ENCODE measurements at regions not wholly inside any gene's neighbourhood (a gene's known extent, or its start where the extent isn't known, plus 50 kb on each side); places are given as distances from the start of the nearest gene placed in this dataset.
"Not testable (repeated sequence)": the region's sequence is repeated elsewhere in the genome, so short reads cannot be mapped to it uniquely, and the experiment has no call there.

DNA sequence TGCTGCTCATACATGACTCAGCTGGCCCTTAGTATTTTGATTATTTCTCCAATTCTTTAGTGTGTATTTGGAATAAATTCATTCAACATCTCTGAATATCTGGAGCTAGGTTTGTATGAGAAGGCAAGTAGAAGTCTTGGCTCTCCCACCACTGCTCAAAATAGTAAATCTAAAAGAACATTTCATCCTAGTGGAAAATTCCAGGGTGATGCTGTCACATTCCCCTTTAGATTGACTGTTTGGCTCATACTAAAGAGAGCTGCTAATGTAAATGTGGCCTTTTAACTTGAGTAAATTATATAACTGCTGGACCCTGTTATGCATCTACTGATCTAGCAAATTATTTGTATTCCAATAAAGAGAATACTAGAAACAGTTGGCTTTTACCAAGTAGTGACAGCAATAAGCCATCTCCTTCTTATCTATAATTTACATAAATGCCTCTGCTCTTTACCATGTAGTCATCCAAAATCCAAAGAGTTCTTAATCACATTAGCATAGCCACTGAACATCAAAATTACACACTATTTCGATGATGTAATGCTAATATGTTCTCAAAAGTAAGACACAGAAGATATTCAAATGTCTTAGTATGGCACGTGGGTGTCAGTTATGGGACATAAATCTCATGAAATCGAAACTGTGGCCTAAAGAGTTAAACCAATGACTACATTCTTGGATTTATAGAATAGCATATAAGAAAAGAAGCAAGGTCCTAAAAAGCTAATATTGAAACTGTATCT is 86.9 kb upstream of the KCND2 start:
- Histone ChIP-seq H3K27me3 (ENCODE audit: low read depth, low read length) (no peaks in the 10 kb centered on the region), H3K27ac (ENCODE audit: low read length) (no peak overlapping the region), H3K4me1 (ENCODE audit: control insufficient read depth in 1 of 2, insufficient read depth in 2 of 2, low read length in 2 of 2) (no peaks in the 10 kb centered on the region), H3K4me3 (ENCODE audit: low read depth in 1 of 2, low read length in 2 of 2) (no peak overlapping the region), H3K36me3 (ENCODE audit: control insufficient read depth in 1 of 2, insufficient read depth in 2 of 2, low read length in 2 of 2) (no peaks in the 10 kb centered on the region), H3K9me3 (ENCODE audit: control insufficient read depth in 1 of 2, low read length in 2 of 2) (no peaks in the 10 kb centered on the region)

DNA sequence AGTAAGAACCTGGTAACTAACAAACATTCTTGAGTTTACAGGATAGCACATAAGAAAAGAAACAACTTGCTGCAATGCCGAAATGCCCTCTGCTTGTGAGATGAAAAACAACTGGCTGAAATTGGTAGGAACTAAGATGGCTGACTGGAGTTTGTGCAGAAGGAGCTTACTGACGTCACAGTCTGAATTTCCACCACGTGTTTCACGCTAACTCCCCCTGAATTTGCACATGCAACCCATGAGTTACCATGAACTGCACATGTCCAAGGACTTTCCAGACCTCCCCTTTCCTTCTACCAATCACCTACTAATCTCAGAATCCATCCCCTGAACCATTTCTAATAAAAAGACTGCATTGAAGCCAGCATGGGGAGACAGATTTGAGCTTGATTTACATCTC is 86.3 kb upstream of the KCND2 start:
- no peaks in the 10 kb centered on the region for H3K36me3 ChIP-seq (ENCODE audit: control insufficient read depth in 1 of 2, insufficient read depth in 2 of 2, low read length in 2 of 2)
- no peak overlapping the region for H3K27ac ChIP-seq (ENCODE audit: low read length)
- H3K4me1 ChIP-seq (ENCODE audit: control insufficient read depth in 1 of 2, insufficient read depth in 2 of 2, low read length in 2 of 2) = no peaks in the 10 kb centered on the region
- no peak overlapping the region for H3K4me3 ChIP-seq (ENCODE audit: low read depth in 1 of 2, low read length in 2 of 2)
- H3K9me3 ChIP-seq (ENCODE audit: control insufficient read depth in 1 of 2, low read length in 2 of 2) = no peaks in the 10 kb centered on the region
- no peaks in the 10 kb centered on the region for H3K27me3 ChIP-seq (ENCODE audit: low read depth, low read length)

DNA sequence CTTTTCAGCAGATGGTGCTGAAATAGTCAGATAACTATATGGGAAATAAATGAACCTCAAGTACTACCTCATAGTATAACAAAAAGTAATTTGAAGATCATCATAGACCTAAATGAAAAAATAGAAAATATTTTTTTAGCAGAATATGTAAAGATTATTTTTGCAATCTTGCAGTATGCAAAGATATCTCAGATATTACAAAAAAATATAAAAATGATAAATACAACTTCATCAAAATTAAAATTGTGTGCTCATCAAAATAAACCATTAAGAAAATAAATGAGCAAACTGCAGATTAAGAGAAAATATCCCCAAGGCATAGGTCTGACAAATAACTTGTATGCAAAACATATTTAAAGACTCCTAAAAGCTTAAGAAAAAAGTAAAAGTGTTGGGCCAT is 83.4 kb upstream of the KCND2 start:
- no peaks in the 10 kb centered on the region for H3K36me3 ChIP-seq (ENCODE audit: control insufficient read depth in 1 of 2, insufficient read depth in 2 of 2, low read length in 2 of 2)
- H3K9me3 ChIP-seq (ENCODE audit: control insufficient read depth in 1 of 2, low read length in 2 of 2) = no peaks in the 10 kb centered on the region
- H3K27ac ChIP-seq (ENCODE audit: low read length) = no peak overlapping the region
- no peak overlapping the region for H3K4me3 ChIP-seq (ENCODE audit: low read depth in 1 of 2, low read length in 2 of 2)
- no peaks in the 10 kb centered on the region for H3K4me1 ChIP-seq (ENCODE audit: control insufficient read depth in 1 of 2, insufficient read depth in 2 of 2, low read length in 2 of 2)
- no peaks in the 10 kb centered on the region for H3K27me3 ChIP-seq (ENCODE audit: low read depth, low read length)

DNA sequence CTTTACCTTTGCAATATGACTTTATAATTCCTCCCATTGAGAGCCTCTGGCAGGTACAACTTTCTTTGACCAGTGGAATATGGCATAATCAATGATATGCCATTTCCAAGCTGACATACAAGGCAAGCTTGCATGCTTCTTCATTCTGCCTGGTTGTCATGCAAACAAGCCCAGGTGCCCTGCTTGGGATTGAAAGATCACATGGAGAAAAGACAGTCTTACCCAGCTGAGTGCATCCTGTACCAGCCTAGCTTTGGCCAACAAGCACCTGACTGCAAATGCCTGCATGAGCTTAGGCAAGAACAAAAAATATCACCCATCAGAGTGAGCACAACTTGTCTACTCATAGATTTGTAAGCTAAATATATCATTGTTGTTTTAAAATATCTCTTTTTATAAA is 82.9 kb upstream of the KCND2 start:
- H3K4me3 ChIP-seq (ENCODE audit: low read depth in 1 of 2, low read length in 2 of 2) = no peak overlapping the region
- no peaks in the 10 kb centered on the region for H3K9me3 ChIP-seq (ENCODE audit: control insufficient read depth in 1 of 2, low read length in 2 of 2)
- H3K36me3 ChIP-seq (ENCODE audit: control insufficient read depth in 1 of 2, insufficient read depth in 2 of 2, low read length in 2 of 2) = no peaks in the 10 kb centered on the region
- H3K27me3 ChIP-seq (ENCODE audit: low read depth, low read length) = no peaks in the 10 kb centered on the region
- H3K27ac ChIP-seq (ENCODE audit: low read length) = no peak overlapping the region
- H3K4me1 ChIP-seq (ENCODE audit: control insufficient read depth in 1 of 2, insufficient read depth in 2 of 2, low read length in 2 of 2) = no peaks in the 10 kb centered on the region

DNA sequence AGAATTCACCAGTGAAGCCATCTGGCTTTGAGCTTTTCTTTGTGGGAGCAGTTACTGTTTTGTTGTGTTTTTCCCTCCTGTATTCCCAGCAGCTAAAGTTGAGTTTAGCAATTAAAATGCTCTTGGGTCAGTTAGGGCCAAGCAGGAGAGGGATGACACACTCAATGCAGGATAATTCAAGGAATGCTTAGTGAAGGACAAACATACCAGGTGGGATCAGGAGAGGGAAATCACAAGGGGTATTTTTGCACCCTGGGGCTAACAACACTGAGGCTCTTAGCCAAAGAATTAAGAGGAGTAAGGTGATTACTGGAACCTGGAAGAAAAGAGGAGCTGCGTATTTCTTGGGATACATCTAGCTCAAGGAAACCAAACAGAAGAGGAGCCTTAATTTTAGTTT is 82.4 kb upstream of the KCND2 start:
- Histone ChIP-seq H3K27me3 (ENCODE audit: low read depth, low read length) (no peaks in the 10 kb centered on the region), H3K36me3 (ENCODE audit: control insufficient read depth in 1 of 2, insufficient read depth in 2 of 2, low read length in 2 of 2) (no peaks in the 10 kb centered on the region), H3K4me3 (ENCODE audit: low read depth in 1 of 2, low read length in 2 of 2) (no peak overlapping the region), H3K9me3 (ENCODE audit: control insufficient read depth in 1 of 2, low read length in 2 of 2) (no peaks in the 10 kb centered on the region), H3K4me1 (ENCODE audit: control insufficient read depth in 1 of 2, insufficient read depth in 2 of 2, low read length in 2 of 2) (no peaks in the 10 kb centered on the region), H3K27ac (ENCODE audit: low read length) (no peak overlapping the region)

DNA sequence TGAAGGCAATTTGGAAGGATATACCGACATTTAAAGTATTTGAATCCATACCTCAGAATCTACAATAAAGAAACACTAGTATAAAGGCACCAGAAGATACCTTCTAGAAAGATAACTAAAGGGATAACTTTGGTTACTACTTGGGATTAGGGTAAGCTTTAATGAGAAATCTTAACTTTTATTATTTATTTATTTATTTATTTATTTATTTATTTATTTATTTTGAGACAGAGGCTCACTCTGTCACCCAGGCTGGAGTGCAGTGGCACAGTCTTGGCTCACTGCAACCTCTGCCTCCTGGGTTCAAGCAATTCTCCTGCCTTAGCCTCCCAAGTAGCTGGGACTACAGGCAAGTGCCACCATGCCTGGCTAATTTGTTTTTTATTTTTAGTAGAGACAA is 81.6 kb upstream of the KCND2 start:
- H3K27ac ChIP-seq (ENCODE audit: low read length); H3K4me1 ChIP-seq (ENCODE audit: control insufficient read depth in 1 of 2, insufficient read depth in 2 of 2, low read length in 2 of 2); H3K4me3 ChIP-seq (ENCODE audit: low read depth in 1 of 2, low read length in 2 of 2); H3K27me3 ChIP-seq (ENCODE audit: low read depth, low read length); H3K9me3 ChIP-seq (ENCODE audit: control insufficient read depth in 1 of 2, low read length in 2 of 2); H3K36me3 ChIP-seq (ENCODE audit: control insufficient read depth in 1 of 2, insufficient read depth in 2 of 2, low read length in 2 of 2): not testable (repeated sequence)

DNA sequence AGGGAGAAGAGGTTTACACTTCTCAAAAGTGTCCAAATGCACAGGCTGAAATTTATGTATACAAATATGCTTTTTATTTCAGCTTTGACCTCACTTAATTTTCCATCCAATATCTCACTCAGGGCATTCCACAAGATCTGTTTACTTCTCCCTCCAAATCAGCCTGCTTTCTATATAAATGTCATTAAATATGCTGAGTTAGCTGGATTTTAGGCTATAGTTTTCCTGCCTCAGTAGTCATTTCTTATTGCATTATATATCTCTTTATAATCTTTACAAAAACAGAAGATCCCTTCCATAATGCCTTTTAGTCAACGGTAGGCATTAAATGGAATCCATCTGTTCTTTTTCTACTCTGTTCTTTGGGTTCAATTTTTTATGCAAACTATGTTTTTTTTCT is 71.7 kb upstream of the KCND2 start:
- no peaks in the 10 kb centered on the region for H3K4me1 ChIP-seq (ENCODE audit: control insufficient read depth in 1 of 2, insufficient read depth in 2 of 2, low read length in 2 of 2)
- no peaks in the 10 kb centered on the region for H3K27me3 ChIP-seq (ENCODE audit: low read depth, low read length)
- H3K4me3 ChIP-seq (ENCODE audit: low read depth in 1 of 2, low read length in 2 of 2) = no peak overlapping the region
- H3K27ac ChIP-seq (ENCODE audit: low read length) = no peak overlapping the region
- H3K9me3 ChIP-seq (ENCODE audit: control insufficient read depth in 1 of 2, low read length in 2 of 2) = no peaks in the 10 kb centered on the region
- H3K36me3 ChIP-seq (ENCODE audit: control insufficient read depth in 1 of 2, insufficient read depth in 2 of 2, low read length in 2 of 2) = no peaks in the 10 kb centered on the region

DNA sequence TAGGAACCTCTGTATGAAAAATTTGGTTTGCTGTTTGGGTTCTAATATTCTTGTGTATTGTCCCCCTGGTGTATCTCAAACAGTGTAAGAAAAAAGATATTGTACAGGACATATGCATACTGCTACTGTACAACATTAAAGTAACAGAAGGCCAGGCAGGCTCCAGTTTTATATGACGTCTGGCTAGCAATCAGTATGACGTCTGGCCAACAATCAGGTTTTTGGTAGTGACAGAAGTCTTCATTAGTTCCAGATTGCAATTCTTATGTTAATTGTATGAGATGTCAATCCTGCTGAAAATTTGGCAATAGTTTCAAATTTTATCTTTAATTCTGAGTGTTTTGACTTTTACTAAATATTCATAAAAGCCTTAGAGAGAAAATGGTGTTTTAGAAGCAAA is 67.9 kb upstream of the KCND2 start:
- H3K27ac ChIP-seq (ENCODE audit: low read length) = no peak overlapping the region
- no peaks in the 10 kb centered on the region for H3K4me1 ChIP-seq (ENCODE audit: control insufficient read depth in 1 of 2, insufficient read depth in 2 of 2, low read length in 2 of 2)

DNA sequence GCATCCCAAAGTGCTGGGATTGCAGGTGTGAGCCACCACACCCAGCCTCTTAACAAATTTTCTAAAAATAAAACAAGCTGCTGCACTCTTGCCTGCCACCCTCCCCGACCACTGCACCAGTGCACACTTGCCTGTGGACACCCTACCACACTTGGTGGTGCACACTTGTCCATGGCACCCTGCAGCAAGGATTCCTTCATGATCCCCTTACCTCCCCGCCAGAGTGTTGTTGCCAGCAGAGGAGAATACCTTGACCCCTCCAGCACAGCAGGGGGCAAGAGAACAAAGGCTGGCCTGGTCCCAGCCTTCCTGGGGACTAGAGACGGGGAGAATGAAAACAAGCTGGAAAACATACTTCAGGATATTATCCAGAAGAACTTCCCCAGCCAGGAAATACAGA is 65.9 kb upstream of the KCND2 start:
- Histone ChIP-seq H3K4me3 (ENCODE audit: low read depth in 1 of 2, low read length in 2 of 2) (no peak overlapping the region), H3K9me3 (ENCODE audit: control insufficient read depth in 1 of 2, low read length in 2 of 2) (no peaks in the 10 kb centered on the region), H3K27ac (ENCODE audit: low read length) (no peak overlapping the region), H3K36me3 (ENCODE audit: control insufficient read depth in 1 of 2, insufficient read depth in 2 of 2, low read length in 2 of 2) (no peaks in the 10 kb centered on the region), H3K27me3 (ENCODE audit: low read depth, low read length) (no peaks in the 10 kb centered on the region), H3K4me1 (ENCODE audit: control insufficient read depth in 1 of 2, insufficient read depth in 2 of 2, low read length in 2 of 2) (no peaks in the 10 kb centered on the region)

More for the DNA sequence above, 67.9 kb upstream of the KCND2 start:
- H3K27me3 ChIP-seq (ENCODE audit: low read depth, low read length) = no peaks in the 10 kb centered on the region
- H3K4me3 ChIP-seq (ENCODE audit: low read depth in 1 of 2, low read length in 2 of 2) = no peak overlapping the region
- no peaks in the 10 kb centered on the region for H3K36me3 ChIP-seq (ENCODE audit: control insufficient read depth in 1 of 2, insufficient read depth in 2 of 2, low read length in 2 of 2)
- no peaks in the 10 kb centered on the region for H3K9me3 ChIP-seq (ENCODE audit: control insufficient read depth in 1 of 2, low read length in 2 of 2)

DNA sequence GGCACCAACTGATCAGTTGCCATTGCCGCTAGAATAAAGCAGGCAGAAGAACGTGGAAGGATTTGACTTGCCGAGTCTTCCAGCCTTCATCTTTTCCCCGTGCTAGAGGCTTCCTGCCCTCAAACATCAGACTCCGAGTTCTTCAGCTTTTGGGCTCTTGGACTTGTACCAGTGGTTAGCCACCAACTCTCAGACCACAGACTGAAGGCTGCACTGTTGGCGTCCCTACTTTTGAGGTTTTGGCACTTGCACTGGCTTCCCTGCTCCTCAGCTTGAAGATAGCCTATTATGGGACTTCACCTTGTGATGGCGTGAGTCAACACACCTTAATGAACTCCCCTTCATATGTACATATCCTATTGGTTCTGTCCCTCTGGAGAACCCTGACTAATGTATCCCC is 57.3 kb upstream of the KCND2 start:
- no peaks in the 10 kb centered on the region for H3K36me3 ChIP-seq (ENCODE audit: control insufficient read depth in 1 of 2, insufficient read depth in 2 of 2, low read length in 2 of 2)
- H3K4me3 ChIP-seq (ENCODE audit: low read depth in 1 of 2, low read length in 2 of 2) = no peak overlapping the region
- H3K9me3 ChIP-seq (ENCODE audit: control insufficient read depth in 1 of 2, low read length in 2 of 2) = peaks cover 0 to 2% of the 10 kb centered on the region in 2 donors
- no peaks in the 10 kb centered on the region for H3K27me3 ChIP-seq (ENCODE audit: low read depth, low read length)
- no peaks in the 10 kb centered on the region for H3K4me1 ChIP-seq (ENCODE audit: control insufficient read depth in 1 of 2, insufficient read depth in 2 of 2, low read length in 2 of 2)
- H3K27ac ChIP-seq (ENCODE audit: low read length) = no peak overlapping the region

DNA sequence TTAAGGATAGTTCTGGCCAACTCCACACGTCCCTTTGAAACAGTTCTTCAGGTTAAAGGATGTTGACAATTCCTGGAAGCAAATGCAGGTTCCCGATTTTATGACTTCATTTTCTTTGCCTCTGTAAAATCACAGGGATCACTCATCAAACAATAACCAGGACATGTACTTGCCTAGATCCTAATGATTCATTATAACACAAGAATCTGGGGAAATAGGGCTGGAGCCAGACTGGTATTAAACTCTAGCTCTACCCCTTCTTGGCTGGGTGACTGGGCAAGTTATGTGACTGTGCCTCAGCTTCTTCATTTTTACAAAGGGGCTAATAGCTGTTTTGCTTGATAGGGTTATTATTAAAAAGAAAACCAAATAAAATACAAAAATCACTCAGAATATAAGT is 56.0 kb upstream of the KCND2 start:
- H3K9me3 ChIP-seq (ENCODE audit: control insufficient read depth in 1 of 2, low read length in 2 of 2) = peaks cover 0 to 2% of the 10 kb centered on the region in 2 donors
- H3K4me1 ChIP-seq (ENCODE audit: control insufficient read depth in 1 of 2, insufficient read depth in 2 of 2, low read length in 2 of 2) = no peaks in the 10 kb centered on the region
- H3K4me3 ChIP-seq (ENCODE audit: low read depth in 1 of 2, low read length in 2 of 2) = no peak overlapping the region
- no peaks in the 10 kb centered on the region for H3K36me3 ChIP-seq (ENCODE audit: control insufficient read depth in 1 of 2, insufficient read depth in 2 of 2, low read length in 2 of 2)
- H3K27ac ChIP-seq (ENCODE audit: low read length) = no peak overlapping the region
- no peaks in the 10 kb centered on the region for H3K27me3 ChIP-seq (ENCODE audit: low read depth, low read length)

DNA sequence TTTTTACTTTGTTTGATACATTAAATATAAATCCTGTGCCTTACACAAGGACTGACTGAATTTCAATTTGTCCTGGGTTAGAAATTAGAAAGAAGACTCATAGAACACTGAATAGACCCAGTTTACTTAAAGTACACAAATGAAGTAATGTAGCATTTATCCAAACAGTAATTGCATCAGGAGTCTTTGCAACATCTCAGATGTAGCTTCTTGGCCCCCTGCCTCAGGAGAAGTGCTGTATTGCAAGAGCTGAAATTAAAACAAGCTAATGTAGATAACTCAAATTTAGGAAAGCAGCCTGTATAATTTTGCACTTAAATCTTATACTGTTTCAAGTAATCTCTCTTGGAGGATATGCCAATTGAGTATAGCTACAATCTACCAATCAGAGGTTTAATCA is 54.3 kb upstream of the KCND2 start:
- Histone ChIP-seq H3K4me3 (ENCODE audit: low read depth in 1 of 2, low read length in 2 of 2) (no peak overlapping the region), H3K4me1 (ENCODE audit: control insufficient read depth in 1 of 2, insufficient read depth in 2 of 2, low read length in 2 of 2) (no peaks in the 10 kb centered on the region), H3K9me3 (ENCODE audit: control insufficient read depth in 1 of 2, low read length in 2 of 2) (no peaks in the 10 kb centered on the region), H3K27ac (ENCODE audit: low read length) (no peak overlapping the region), H3K36me3 (ENCODE audit: control insufficient read depth in 1 of 2, insufficient read depth in 2 of 2, low read length in 2 of 2) (no peaks in the 10 kb centered on the region), H3K27me3 (ENCODE audit: low read depth, low read length) (no peaks in the 10 kb centered on the region)
